GM18909 (cell line): ENCODE measurements at regions not wholly inside any gene's neighbourhood (a gene's known extent, or its start where the extent isn't known, plus 50 kb on each side); places are given as distances from the start of the nearest gene placed in this dataset.

ENCODE experiments used
- ATAC-seq: cut with Tn5 transposase; IDR thresholded peaks from one replicate; pipeline ENCODE4 v1.9.1; 2021; ENCODE audit warnings: mild to moderate bottlenecking; ENCODE audit not compliant: unreplicated experiment, poor library complexity

DNA sequence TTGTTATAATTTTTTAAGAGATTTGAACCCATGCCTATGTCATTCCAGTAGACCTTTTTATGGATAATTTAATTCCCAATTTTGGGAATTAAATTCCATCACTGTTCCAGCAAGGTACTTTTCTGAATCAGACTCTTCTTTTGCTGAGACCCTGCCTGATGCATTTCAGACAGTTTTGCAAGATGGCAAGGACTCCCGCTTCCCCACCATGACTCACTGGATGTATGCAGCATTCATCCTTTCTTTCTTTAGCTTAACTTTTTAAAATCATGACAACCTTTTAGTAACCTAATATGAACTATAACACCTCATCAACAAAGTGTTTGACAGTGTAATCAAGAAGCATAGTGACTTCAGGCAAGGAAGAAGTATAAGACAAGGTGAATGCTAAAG, 178.1 kb upstream of the LEF1 start:
- no peak for ATAC-seq

DNA sequence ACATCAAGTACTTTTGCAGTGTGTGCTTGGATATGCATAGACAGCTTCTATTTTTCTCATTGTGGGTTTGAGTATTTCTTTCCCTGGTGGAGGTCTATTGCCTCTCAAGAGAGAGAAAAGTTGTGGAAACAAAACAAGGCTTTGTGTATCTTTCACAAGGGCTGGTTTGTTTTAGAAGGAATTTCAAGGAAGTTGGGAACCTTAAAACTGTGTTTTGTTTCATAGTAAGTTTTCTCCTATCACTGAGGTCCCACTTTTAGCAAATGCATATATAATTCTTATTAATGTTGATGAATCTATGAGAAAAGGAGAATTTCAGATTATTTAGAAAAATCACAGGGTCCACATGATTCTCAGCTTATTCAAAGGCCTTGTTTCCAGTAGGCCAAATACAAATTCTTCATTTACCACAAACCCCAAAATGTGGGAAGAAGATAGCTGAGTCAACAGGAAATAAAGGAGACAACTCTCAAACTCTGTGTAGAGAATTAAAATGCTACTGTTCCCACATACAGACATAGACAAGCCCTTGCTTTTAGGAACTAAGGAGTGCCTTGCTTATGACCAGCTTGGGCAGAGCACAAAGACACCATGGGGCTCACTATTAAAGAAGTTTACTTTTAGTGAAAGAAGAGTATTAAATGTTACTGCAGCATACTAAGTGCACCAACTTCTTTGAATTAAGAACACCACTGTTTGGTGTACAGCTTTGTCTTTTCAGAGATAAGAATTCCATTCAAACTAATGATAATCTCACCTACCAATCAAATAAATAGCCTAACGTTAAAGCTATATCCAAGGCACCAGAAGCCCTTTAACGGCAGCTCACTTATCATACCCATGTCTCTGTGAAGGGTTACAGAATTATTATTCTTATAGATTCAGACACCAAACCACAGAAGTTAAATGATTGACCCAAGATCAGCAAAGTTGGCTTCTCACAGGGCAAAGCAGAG, 177.4 kb upstream of the LEF1 start:
- ATAC-seq, result no peak

DNA sequence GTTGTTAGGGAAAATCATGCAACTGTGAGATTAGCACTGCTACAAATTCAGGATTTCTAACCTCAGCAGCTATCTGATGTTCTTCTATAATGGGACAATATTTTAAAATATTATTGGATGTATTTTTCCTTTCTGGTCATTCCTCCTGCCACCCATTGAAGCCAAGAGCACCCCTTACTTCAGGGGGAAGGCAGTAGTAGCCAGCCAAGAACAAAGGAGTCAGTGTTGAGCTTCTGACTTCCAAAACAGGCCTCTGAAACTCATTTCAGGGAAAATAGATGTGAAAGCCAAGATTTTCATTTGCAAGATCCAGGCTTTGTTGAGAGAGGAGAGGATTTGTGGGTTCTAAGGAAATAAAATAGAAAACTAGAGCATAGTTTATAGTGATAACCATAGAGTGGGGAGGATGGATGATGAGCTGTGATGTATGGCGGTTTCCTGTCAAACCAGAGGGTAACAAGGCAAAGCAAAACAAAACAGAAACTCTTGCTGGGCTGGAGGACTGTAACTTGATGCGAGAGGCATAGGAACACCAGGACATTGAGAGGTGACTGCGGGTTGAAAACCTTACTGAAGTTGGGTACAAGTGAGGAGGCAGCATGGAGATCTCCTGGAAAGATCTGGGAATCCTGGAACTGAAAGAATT, 173.7 kb upstream of the LEF1 start:
- no peak for ATAC-seq

DNA sequence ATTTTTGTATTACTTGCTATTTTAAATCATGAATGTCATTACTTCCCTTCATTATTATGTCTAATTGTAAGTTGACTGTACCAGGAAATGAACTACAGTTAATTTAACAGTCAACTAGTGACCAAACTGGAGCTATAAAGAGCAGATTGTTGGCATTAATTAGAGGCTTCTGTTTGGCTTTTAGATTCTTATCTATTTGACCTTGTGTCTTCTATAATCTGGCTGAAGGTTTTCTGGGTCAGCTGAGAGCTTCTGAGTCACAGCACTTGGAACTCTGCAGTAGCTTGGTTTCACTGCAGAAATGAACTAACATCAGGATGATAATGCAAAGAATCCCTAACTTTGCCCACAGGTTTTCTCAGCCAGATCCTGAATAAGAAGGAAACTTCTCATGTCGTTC, 169.2 kb upstream of the LEF1 start:
- no peak for ATAC-seq

DNA sequence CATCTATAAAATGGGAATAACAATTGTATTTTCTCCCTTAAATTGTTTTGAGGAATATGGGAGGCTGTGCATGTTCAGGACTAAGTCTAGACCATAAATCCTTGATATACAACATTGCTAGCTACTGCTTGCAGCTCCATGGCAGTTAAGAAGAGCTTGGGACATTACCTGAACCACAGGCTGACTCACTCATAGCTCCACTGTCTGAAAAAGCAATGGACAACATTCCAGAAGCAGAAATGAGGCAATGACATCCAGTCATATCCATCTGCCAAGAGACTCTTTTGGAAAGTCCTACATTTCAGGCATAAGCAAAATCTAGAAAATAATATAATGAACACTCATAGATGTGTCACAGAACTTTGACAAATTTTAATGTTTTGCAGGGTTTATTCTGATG, 167.3 kb upstream of the LEF1 start:
- ATAC-seq, result no peak

DNA sequence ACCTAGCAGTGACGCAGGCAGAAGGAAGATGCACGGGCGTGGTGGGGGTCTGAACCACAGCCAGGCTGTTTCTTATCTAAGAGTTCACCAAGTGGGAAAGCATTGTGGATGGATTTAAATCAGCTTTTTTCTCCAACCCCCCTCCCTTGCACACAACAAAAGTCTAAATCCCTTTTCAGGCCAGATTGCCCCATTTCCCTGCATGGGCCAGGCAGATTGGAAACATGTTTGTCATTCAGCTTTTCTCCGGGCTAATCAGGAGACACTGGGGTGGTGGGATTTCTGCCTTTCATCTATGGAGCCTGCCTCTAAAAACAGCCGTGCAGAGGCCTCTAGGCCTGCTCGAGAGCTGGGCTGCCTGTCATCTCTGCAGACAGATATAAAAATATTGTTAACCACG, 166.3 kb upstream of the LEF1 start:
- no peak for ATAC-seq

DNA sequence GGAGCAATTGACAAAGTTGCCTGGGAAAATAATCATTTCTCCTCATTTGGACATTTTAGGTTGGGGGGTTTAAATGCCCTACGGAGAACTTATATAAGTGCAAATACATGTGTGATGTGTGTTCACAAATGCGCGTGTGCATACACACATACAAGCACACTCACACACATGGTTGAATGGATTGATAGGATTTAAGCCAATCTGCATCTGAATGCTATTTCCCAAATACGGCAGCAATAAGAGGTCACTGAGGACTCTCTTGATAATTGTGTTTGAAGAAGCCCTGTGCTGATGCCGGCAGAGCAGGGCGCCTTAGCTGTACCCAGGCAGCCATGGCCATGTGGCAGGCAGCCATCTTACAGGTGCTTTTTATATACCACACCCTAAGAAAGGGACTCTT, 165.3 kb upstream of the LEF1 start:
- ATAC-seq, result no peak

DNA sequence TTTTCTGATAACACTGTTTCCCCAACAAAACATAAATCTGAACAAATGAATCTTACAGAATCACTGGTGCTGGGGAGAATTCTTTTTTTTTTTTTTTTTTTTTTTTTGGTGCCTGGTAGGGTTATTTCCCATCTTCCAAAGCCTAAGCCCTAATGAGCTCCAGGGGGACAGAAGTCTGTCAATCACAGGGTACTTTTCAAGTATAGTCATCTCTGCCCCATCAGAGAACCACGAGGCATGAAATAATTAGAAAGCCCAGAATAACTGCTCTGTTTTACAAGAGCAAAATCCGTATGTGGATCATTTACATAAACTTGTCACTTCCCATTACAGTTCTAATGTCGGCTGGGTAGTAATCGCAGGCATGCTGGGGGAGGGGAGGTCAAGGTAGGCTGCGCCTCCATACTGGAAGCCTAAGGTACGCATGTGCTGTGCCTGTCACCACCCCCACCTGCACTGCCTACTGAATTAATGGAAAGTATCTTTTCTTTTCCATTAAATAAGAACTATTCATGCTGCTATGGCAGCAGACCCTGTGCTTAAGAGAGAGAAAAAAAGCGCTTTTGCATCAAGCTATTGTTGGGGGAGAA, 164.7 kb upstream of the LEF1 start:
- ATAC-seq, result no peak

DNA sequence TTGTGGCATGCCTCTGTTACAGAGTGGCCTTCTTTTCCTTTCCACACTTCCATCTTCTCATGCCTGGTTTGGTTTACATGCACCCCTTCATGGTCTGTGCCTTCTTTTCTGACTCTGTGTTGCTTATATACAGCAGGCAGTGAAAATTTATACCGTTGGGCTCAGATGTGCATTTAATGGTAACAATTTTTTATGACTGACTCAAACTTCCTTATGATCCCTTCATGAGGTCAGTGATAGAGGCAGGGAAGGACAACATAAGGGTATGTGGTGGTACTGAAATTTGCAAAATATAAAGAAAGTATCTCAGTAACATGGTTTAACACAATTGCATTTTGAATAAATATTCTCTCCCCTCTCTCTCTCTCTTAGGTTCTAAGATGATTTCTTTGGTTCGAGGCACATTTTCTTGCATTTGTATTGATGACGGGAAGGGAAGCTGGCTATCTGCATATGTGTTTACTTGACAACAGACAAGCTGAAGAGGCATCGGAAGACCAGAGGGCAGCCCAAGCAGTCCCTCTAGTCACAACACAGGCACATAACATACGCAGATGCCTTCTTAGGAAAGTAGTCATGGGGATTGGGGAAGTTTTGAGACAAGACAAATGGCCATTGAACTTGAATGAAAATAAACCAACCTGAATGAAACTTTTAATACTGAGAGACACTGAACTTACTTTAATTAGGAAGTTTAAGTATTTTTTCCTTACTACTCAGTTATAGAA, 163.3 kb upstream of the LEF1 start:
- no peak for ATAC-seq

DNA sequence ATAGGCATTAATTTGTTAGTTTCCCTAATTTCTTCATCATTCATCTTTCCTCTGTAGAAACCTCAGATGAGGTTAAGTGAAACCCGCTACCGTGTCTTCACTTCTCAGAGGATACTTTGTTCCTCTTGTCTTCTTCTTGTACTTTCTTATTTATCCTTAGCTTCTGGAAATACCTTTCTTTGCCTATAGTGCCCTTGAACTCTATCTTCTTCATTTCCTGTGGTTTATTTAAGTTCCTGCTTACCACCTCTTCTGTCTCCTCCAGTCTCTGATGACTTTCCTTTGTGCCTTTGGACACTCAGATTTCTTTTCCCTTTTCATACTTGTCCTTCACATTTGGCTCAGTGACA, 159.6 kb upstream of the LEF1 start:
- no peak for ATAC-seq

DNA sequence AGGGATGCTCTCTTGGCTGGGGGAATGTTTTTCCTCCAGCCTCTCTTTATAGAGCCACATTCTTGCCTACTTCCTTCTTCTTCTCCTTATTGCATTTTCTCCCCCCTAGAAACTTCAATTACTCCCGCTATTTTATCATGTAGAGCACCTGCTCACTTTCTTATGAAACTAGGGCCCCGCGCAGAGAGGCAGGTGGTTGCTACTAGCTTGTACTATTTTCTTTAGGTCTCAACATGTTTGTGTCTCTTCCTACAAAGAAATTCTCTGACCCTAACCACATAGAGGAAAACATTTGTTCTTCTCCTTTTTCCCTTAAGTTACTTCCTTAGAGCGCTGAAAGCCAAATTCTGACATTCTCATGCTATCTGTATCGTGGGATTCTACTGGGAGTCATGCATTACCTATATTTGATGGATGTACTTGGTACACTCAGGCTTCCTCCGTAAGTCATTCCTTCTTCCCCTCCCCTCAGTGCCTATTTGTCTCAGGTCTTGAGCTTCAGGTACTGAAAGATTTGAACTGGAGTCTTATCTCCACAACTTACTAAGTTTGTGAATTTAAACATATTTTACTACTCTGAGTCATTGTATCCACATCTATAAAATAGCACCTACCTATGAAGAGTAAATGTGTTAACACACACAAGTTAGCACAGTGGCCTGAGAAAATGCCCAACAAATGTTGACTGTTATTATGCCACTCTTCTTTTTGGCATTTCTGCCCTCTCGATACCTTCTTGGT, 159.1 kb upstream of the LEF1 start:
- no peak for ATAC-seq

DNA sequence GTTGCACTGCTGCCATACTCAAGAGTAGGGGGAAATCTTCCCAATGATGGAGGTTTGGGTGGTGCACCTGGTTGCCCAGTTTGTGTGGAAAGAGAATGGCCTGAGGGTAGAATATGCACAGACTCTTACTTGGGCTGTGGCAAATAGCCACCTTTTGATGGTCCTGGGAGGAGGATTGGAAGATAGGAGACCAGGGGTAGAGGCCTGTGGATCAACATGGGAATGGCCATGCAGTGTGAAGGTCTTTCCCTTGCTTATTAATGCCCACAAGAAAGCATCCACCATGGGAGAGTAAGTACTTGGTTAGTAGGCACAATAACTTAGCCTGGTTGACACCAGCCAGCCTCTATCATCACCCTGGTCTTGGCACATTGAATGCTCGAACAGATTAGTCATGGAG, 156.8 kb upstream of the LEF1 start:
- no peak for ATAC-seq

DNA sequence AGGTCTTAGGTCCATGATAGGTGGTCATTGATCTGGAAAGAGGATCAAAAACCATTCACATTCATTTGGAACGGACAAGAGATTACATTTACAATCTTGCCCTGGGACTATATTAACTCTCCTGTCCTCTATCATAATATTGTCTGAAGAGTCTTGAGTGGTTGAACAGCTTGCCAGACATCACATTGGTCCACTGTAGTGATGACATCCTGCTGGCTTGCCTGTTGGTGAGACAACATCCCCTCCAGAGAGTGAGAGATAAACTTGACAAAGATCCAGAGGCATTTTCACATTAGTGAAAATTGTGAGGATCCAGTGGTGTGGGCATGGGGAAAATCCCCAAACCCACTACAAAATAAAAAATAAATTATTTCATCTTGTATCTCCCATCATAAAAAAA, 155.7 kb upstream of the LEF1 start:
- ATAC-seq, result no peak

DNA sequence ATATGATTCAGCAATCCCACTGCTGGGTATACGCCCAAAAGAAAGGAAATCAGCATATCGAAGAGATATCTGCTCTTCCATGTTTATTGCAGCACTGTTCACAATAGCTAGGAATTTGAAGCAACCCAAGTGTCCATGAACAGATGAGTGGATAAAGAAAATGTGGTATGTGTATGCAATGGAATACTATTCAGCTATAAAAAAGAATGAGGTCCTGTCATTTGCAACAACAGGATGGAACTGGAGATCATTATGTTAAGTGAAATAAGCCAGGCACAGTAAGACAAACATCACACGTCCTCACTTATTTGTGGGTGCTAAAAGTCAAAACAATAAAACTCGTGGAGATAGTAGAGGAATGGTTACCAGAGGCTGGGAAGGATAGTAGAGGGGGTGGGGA, 153.8 kb upstream of the LEF1 start:
- ATAC-seq, result no peak

DNA sequence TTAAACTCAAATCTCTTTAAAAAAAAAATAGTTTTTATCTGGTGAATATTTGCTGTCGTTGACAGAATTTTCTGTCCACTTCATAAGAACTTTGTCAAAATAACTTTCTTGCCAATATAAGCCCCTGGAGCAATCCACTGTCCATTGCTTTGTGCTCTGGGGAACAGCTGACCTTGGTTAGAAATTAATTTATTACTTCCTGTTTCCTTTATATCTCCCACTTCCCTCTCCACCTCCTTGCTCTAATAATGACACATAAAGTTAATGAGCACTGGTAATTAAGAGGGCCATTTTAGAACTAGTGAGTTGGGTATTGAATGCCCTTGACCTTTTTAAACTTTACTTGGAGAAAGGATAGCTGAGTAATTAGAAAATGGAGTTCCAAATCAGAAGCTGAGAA, 151.3 kb upstream of the LEF1 start:
- no peak for ATAC-seq

DNA sequence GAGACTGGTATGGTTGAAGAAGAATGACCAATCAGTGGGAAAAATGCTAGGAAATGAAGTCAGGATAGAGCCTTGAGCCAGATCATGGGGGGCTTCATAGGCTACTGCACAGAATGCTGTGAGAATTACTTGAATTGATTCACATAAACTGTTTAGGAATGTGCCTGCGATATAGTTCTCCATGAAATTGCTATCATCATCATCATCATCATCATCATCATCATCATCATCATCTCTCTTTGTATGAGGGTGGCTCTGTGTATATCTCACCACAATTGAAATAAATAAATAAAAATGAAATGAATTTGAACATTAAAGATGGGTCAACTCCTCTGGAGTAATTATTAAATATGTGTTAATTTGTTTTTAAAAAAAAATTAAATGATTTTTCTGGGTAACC, 148.6 kb upstream of the LEF1 start:
- no peak for ATAC-seq

DNA sequence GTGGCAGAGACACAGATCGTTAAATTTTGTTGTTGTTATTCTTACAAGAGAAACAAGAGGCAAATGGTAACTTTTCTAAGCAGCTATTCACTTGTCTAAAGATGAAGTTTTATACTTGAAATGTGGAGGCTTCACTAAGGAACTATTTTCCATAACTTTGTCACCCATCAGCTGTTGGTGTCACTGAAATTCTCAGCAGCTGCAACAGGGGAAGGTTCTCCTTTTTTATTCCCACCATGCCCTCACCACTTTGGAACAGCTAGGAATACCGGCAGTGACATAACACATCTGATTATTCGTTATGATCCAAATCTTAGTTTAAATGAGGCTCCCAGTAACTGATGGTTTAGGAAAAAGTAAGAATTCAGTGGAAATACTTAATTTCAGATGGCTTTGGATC, 147.0 kb upstream of the LEF1 start:
- no peak for ATAC-seq

DNA sequence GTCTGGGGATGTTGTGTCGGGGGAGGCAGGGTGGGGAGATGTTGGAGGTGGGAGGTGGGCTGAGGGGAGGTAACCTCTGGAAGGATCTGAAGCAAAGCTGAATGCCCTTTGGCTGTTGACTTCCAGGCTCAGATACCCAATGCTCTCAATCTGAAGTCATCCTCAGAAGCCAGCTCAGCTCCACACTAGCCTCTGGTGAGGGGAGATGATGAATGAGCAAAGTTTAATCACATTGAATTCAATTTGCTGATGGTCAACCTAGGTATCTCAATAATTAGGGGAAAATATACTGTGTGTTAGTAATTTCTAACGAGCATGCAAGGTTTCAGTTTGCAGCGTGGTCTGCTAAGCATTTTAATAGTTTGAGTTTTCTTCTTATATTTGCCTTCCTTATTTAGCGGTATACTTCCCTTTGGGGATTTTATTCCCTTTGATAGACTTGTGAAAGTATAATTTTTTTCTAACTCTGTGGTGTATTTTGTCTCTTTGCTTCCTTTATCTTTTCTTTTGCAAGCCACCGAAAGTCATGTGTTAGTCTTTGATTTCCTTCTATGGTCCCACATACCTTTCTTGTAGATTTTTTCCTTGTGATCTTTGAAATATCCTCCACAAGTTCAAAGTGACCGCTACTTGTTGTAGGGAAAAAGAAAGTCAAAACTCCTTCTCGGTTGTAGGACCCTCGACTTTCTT, 146.3 kb upstream of the LEF1 start:
- ATAC-seq, result no peak

DNA sequence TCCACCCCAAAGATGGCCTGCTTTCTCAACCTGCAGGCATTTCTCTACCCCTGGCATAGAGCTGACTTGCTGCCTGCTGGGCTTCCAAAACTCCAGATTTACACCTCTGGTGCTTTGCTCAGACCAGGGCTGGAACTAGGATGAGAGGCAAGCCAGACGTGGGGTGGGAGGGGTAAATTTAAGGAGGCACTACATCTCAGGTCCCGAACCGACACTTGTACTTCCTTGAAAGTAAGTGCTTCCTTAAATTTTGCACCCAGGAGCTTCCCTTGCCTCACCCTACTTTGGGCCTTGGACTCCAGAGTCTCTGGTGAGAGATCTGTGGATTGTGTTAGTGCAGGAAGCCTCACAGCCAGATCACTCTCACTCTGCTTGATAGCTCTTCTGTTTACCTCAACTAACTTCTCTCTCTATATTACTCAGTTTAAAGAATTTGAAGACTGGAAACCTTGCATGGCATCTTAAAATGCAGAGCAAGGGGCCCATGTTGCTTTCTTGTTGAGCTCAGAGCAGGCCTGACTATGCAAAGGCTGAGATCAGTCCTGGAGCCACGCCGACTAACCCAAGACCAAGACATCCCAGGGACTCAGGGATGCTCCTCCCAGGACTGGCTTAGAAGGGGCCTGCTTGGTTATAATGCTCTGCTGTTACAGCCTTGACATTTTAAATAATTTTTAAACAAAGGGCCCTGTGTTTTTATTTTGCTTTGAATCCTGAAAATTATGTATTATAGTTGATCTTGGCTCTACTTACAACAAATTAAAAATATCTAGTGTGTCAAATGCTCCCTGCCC, 145.0 kb upstream of the LEF1 start:
- no peak for ATAC-seq
